Fibroblast of lung (primary cell): ENCODE measurements at regions not wholly inside any gene's neighbourhood (a gene's known extent, or its start where the extent isn't known, plus 50 kb on each side); places are given as distances from the start of the nearest gene placed in this dataset.
A peak's percentile ranks its signal among the peaks of the same experiment; 100 is the strongest.

Experiments used
- DNase-seq, 2 donors: peaks; one replicate each; pipeline versions ENCODE4 v3.0.0 to v3.0.0-alpha.2; 2010; ENCODE audit warnings: low read depth in 2 of 2
- H2AFZ ChIP-seq: 2 replicates; pipeline ENCODE4 v1.5.1; 2012; ENCODE audit warnings: low read length, control low read depth, inconsistent platforms
- H3K27ac ChIP-seq: 2 replicates; pipeline ENCODE4 v1.5.1; 2011; ENCODE audit warnings: low read length, control low read depth; ENCODE audit not compliant: insufficient read depth
- H3K27me3 ChIP-seq: 2 replicates; pipeline ENCODE4 v1.5.1; 2011; ENCODE audit warnings: mild to moderate bottlenecking, low read length; ENCODE audit not compliant: control insufficient read depth, insufficient read depth
- H3K36me3 ChIP-seq: 2 replicates; pipeline ENCODE4 v1.5.1; 2011; ENCODE audit warnings: low read length; ENCODE audit not compliant: control insufficient read depth, insufficient read depth
- H3K4me1 ChIP-seq: 2 replicates; pipeline ENCODE4 v1.5.1; 2011; ENCODE audit warnings: low read length; ENCODE audit not compliant: control insufficient read depth, insufficient read depth; ENCODE audit errors: extremely low read depth
- H3K4me2 ChIP-seq: 2 replicates; pipeline ENCODE4 v1.5.1; 2011; ENCODE audit warnings: low read length, control low read depth; ENCODE audit not compliant: insufficient read depth; ENCODE audit errors: extremely low read depth
- H3K4me3 ChIP-seq, 4 experiments: fragments of 200-600 bp in 1 of 4; sonication (generic) in 1 of 4; replicated peaks in 1 of 4; 2 replicates each; pipeline ENCODE4 v1.5.1; 2011 to 2016; ENCODE audit warnings: low read length in 4 of 4, low read depth in 3 of 4, mild to moderate bottlenecking in 3 of 4, control low read depth in 2 of 4, inconsistent platforms in 1 of 4, mixed read lengths in 1 of 4; ENCODE audit not compliant: insufficient read depth in 1 of 4; ENCODE audit errors: control extremely low read depth in 1 of 4
- H3K79me2 ChIP-seq: 2 replicates; pipeline ENCODE4 v1.5.1; 2012; ENCODE audit warnings: mild to moderate bottlenecking, low read length, inconsistent platforms; ENCODE audit not compliant: control insufficient read depth, insufficient read depth
- H3K9ac ChIP-seq: 2 replicates; pipeline ENCODE4 v1.5.1; 2011; ENCODE audit warnings: mild to moderate bottlenecking, low read length, control low read depth; ENCODE audit not compliant: insufficient read depth
- H3K9me3 ChIP-seq: 2 replicates; pipeline ENCODE4 v1.5.1; 2012; ENCODE audit warnings: low read depth, low read length; ENCODE audit not compliant: control insufficient read depth, insufficient read depth
- H4K20me1 ChIP-seq: 2 replicates; pipeline ENCODE4 v1.5.1; 2011; ENCODE audit warnings: low read length; ENCODE audit not compliant: control insufficient read depth, insufficient read depth; ENCODE audit errors: extremely low read depth
- CTCF ChIP-seq, 2 donors: IDR thresholded peaks in 1 of 2; conservative IDR thresholded peaks in 1 of 2; 1 replicate in 1 of 2; 2 replicates in 1 of 2; pipeline ENCODE4 v1.5.1; 2011 to 2012; ENCODE audit warnings: low read length in 2 of 2, control low read depth in 1 of 2, inconsistent platforms in 1 of 2, low read depth in 1 of 2, mild to moderate bottlenecking in 1 of 2
- EZH2 ChIP-seq: IDR thresholded peaks from 2 replicates; pipeline ENCODE4 v1.5.1; 2012; ENCODE audit warnings: low read length, control low read depth, mild to moderate bottlenecking; ENCODE audit errors: missing control alignments

GRCh38 chr9:99724640-99725039 is 97.0 kb upstream of the NR4A3 start:
- no peak overlapping the region for H3K4me2 ChIP-seq
- no peak overlapping the region for H3K4me3 ChIP-seq
- H4K20me1 ChIP-seq: no peaks in the 10 kb centered on the region
- no peaks in the 10 kb centered on the region for H3K9me3 ChIP-seq
- H3K79me2 ChIP-seq: no peaks in the 10 kb centered on the region
- no peak overlapping the region for H2AFZ ChIP-seq
- no peaks in the 10 kb centered on the region for H3K27me3 ChIP-seq
- H3K36me3 ChIP-seq: no peaks in the 10 kb centered on the region
- no peak for TF ChIP-seq CTCF (conservative IDR thresholded peaks at IDR 0.05 in 1 of 2, IDR thresholded peaks at IDR 0.05 in 1 of 2; ENCODE audit: low read depth in 1 of 2, low read length in 2 of 2)
- TF ChIP-seq EZH2: no peak
- no peaks in the 10 kb centered on the region for H3K4me1 ChIP-seq
- no peak overlapping the region for H3K9ac ChIP-seq
- DNase-seq: no peak
- no peak overlapping the region for H3K27ac ChIP-seq

GRCh38 chr9:99725852-99726251 is 95.8 kb upstream of the NR4A3 start:
- no peaks in the 10 kb centered on the region for H4K20me1 ChIP-seq

GRCh38 chr9:99726758-99727157 is 94.9 kb upstream of the NR4A3 start:
- Histone ChIP-seq H4K20me1 (no peaks in the 10 kb centered on the region), H3K27ac (no peak overlapping the region), H3K4me2 (no peak overlapping the region), H3K9ac (no peak overlapping the region), H2AFZ (no peak overlapping the region), H3K4me1 (no peaks in the 10 kb centered on the region), H3K9me3 (no peaks in the 10 kb centered on the region), H3K27me3 (no peaks in the 10 kb centered on the region), H3K79me2 (no peaks in the 10 kb centered on the region), H3K4me3 (no peak overlapping the region), H3K36me3 (no peaks in the 10 kb centered on the region)
- TF ChIP-seq CTCF (conservative IDR thresholded peaks at IDR 0.05 in 1 of 2, IDR thresholded peaks at IDR 0.05 in 1 of 2; ENCODE audit: low read depth in 1 of 2, low read length in 2 of 2) (no peak), EZH2 (no peak)
- peak in 1 of 2 donors; percentile 10 for DNase-seq

More at GRCh38 chr9:99725852-99726251, 95.8 kb upstream of the NR4A3 start:
- Histone ChIP-seq H3K79me2 (no peaks in the 10 kb centered on the region), H3K4me2 (no peak overlapping the region), H3K27me3 (no peaks in the 10 kb centered on the region), H2AFZ (no peak overlapping the region), H3K4me3 (no peak overlapping the region), H3K9ac (no peak overlapping the region), H3K27ac (no peak overlapping the region), H3K4me1 (no peaks in the 10 kb centered on the region), H3K36me3 (no peaks in the 10 kb centered on the region), H3K9me3 (no peaks in the 10 kb centered on the region)
- TF ChIP-seq EZH2: no peak
- TF ChIP-seq CTCF (conservative IDR thresholded peaks at IDR 0.05 in 1 of 2, IDR thresholded peaks at IDR 0.05 in 1 of 2; ENCODE audit: low read depth in 1 of 2, low read length in 2 of 2): no peak
- no peak for DNase-seq
